Spinal cord (tissue), 9 donors: ENCODE measurements at regions not wholly inside any gene's neighbourhood (a gene's known extent, or its start where the extent isn't known, plus 50 kb on each side); places are given as distances from the start of the nearest gene placed in this dataset.

Source experiments
- DNase-seq, 6 donors: peaks; one replicate each; pipeline versions ENCODE4 v3.0.0 to v3.0.0-alpha.2; 2013 to 2015; ENCODE audit warnings: low spot score in 6 of 6, low read depth in 4 of 6
- H3K27ac ChIP-seq: one replicate; pipeline ENCODE4 v1.5.1; 2013; ENCODE audit warnings: low read depth, low read length, control low read depth
- H3K27me3 ChIP-seq: one replicate; pipeline ENCODE4 v1.6.1; 2013; ENCODE audit warnings: low read length; ENCODE audit not compliant: control insufficient read depth, insufficient read depth
- H3K36me3 ChIP-seq: one replicate; pipeline ENCODE4 v1.6.1; 2013; ENCODE audit warnings: low read length; ENCODE audit not compliant: control insufficient read depth, insufficient read depth
- H3K4me1 ChIP-seq: one replicate; pipeline ENCODE4 v1.6.1; 2013; ENCODE audit warnings: low read length; ENCODE audit not compliant: control insufficient read depth, insufficient read depth
- H3K4me3 ChIP-seq: one replicate; pipeline ENCODE4 v1.5.1; 2013; ENCODE audit warnings: low read depth, low read length, control low read depth
- H3K9me3 ChIP-seq: one replicate; pipeline ENCODE4 v1.6.1; 2013; ENCODE audit warnings: low read length; ENCODE audit not compliant: control insufficient read depth, insufficient read depth
- WGBS: methylation state at CpG from one replicate; pipeline ENCODE4 v1.1.5; 2013; ENCODE audit warnings: missing lambda C conversion rate; ENCODE audit not compliant: insufficient coverage; 5-methylcytosine and 5-hydroxymethylcytosine counted together
- donor health status: healthy.

- WGBS: 80% methylated on average over 10 of the region's 10 CpGs
- no peak overlapping the region for H3K27ac ChIP-seq
Measured at GRCh38 chr13:21976159-21976558, 305.3 kb downstream of the FGF9 start.

GRCh38 chr13:21979161-21979806 is 308.4 kb downstream of the FGF9 start:
- H3K4me3 ChIP-seq: no peak overlapping the region
- 51% methylated on average over 14 of the region's 20 CpGs for WGBS
- DNase-seq: peak in 4 of 6 donors; percentile 7 to 95 (median 37)
- no peaks in the 10 kb centered on the region for H3K36me3 ChIP-seq
- H3K4me1 ChIP-seq: no peaks in the 10 kb centered on the region
- no peaks in the 10 kb centered on the region for H3K9me3 ChIP-seq
- no peak overlapping the region for H3K27ac ChIP-seq
- H3K27me3 ChIP-seq: no peaks in the 10 kb centered on the region

More at GRCh38 chr13:21976159-21976558, 305.3 kb downstream of the FGF9 start:
- Histone ChIP-seq H3K4me3 (no peak overlapping the region), H3K9me3 (no peaks in the 10 kb centered on the region), H3K36me3 (no peaks in the 10 kb centered on the region), H3K4me1 (no peaks in the 10 kb centered on the region), H3K27me3 (no peaks in the 10 kb centered on the region)
- DNase-seq: no peak

- H3K4me1 ChIP-seq: no peaks in the 10 kb centered on the region
- peak in 1 of 6 donors; percentile 24 for DNase-seq
- WGBS: no CpG with 5 or more reads among the region's 2 CpGs
- H3K4me3 ChIP-seq: no peak overlapping the region
- no peaks in the 10 kb centered on the region for H3K27me3 ChIP-seq
- H3K9me3 ChIP-seq: no peaks in the 10 kb centered on the region
- no peaks in the 10 kb centered on the region for H3K36me3 ChIP-seq
- no peak overlapping the region for H3K27ac ChIP-seq
Measured at GRCh38 chr13:21980049-21980448, 309.2 kb downstream of the FGF9 start.

GRCh38 chr13:21984156-21984555 is 313.3 kb downstream of the FGF9 start:
- no peaks in the 10 kb centered on the region for H3K36me3 ChIP-seq
- no peak for DNase-seq
- H3K4me3 ChIP-seq: no peak overlapping the region
- no peak overlapping the region for H3K27ac ChIP-seq
- H3K9me3 ChIP-seq: no peaks in the 10 kb centered on the region
- H3K4me1 ChIP-seq: no peaks in the 10 kb centered on the region
- 100% methylated on average over 1 of the region's 4 CpGs for WGBS
- no peaks in the 10 kb centered on the region for H3K27me3 ChIP-seq

- Histone ChIP-seq H3K27me3 (no peaks in the 10 kb centered on the region), H3K27ac (no peak overlapping the region), H3K36me3 (no peaks in the 10 kb centered on the region), H3K4me3 (no peak overlapping the region), H3K9me3 (no peaks in the 10 kb centered on the region), H3K4me1 (no peaks in the 10 kb centered on the region)
- DNase-seq: no peak
- 91% methylated on average over 10 of the region's 10 CpGs for WGBS
Measured at GRCh38 chr13:21986602-21987001, 315.7 kb downstream of the FGF9 start.

- Histone ChIP-seq H3K4me3 (no peak overlapping the region), H3K4me1 (no peaks in the 10 kb centered on the region), H3K27me3 (no peaks in the 10 kb centered on the region), H3K36me3 (no peaks in the 10 kb centered on the region), H3K27ac (no peak overlapping the region), H3K9me3 (no peaks in the 10 kb centered on the region)
- 100% methylated on average over 3 of the region's 7 CpGs for WGBS
- DNase-seq: no peak
Measured at GRCh38 chr13:21987793-21988192, 316.9 kb downstream of the FGF9 start.

- no peak for DNase-seq
- Histone ChIP-seq H3K27me3 (no peaks in the 10 kb centered on the region), H3K4me1 (no peaks in the 10 kb centered on the region), H3K9me3 (no peaks in the 10 kb centered on the region), H3K27ac (no peak overlapping the region), H3K4me3 (no peak overlapping the region), H3K36me3 (no peaks in the 10 kb centered on the region)
- WGBS: 90% methylated on average over 7 of the region's 7 CpGs
Measured at GRCh38 chr13:21988624-21989023, 317.8 kb downstream of the FGF9 start.

- no peak for DNase-seq
- WGBS: 78% methylated on average over 1 of the region's 3 CpGs
Measured at GRCh38 chr13:21996049-21996448, 325.2 kb downstream of the FGF9 start.

GRCh38 chr13:21997726-21998125 is 326.9 kb downstream of the FGF9 start:
- WGBS: 70% methylated on average over 2 of the region's 2 CpGs
- no peaks in the 10 kb centered on the region for H3K9me3 ChIP-seq
- DNase-seq: no peak
- H3K27ac ChIP-seq: no peak overlapping the region
- H3K4me3 ChIP-seq: no peak overlapping the region
- no peaks in the 10 kb centered on the region for H3K36me3 ChIP-seq
- no peaks in the 10 kb centered on the region for H3K4me1 ChIP-seq
- H3K27me3 ChIP-seq: no peaks in the 10 kb centered on the region

More at GRCh38 chr13:21996049-21996448, 325.2 kb downstream of the FGF9 start:
- H3K9me3 ChIP-seq: no peaks in the 10 kb centered on the region
- H3K4me1 ChIP-seq: no peaks in the 10 kb centered on the region
- H3K4me3 ChIP-seq: no peak overlapping the region
- no peaks in the 10 kb centered on the region for H3K27me3 ChIP-seq
- no peak overlapping the region for H3K27ac ChIP-seq
- H3K36me3 ChIP-seq: no peaks in the 10 kb centered on the region

- Histone ChIP-seq H3K4me1 (no peaks in the 10 kb centered on the region), H3K9me3 (no peaks in the 10 kb centered on the region), H3K36me3 (no peaks in the 10 kb centered on the region), H3K27me3 (no peaks in the 10 kb centered on the region), H3K27ac (no peak overlapping the region), H3K4me3 (no peak overlapping the region)
- WGBS: 64% methylated on average over 6 of the region's 12 CpGs
- DNase-seq: peak in 1 of 6 donors; percentile 73
Measured at GRCh38 chr13:21998279-21998990, 327.6 kb downstream of the FGF9 start.
